HL-60 (cell line): ENCODE measurements at regions not wholly inside any gene's neighbourhood (a gene's known extent, or its start where the extent isn't known, plus 50 kb on each side); places are given as distances from the start of the nearest gene placed in this dataset.

Source experiments
- DNase-seq, 2 experiments: peaks; one replicate each; pipeline ENCODE4 v3.0.0-alpha.2; 2010 to 2020; ENCODE audit warnings: low read depth in 1 of 2, low spot score in 1 of 2
- H3K27ac ChIP-seq: fragments of 250-450 bp; sonication (Bioruptor Pico); replicated peaks from 2 replicates; pipeline ENCODE4 v1.5.1; 2020; ENCODE audit warnings: mild to moderate bottlenecking, moderate library complexity
- H3K27me3 ChIP-seq: fragments of 250-450 bp; sonication (Bioruptor Pico); 2 replicates; pipeline ENCODE4 v1.5.1; 2021; ENCODE audit warnings: mild to moderate bottlenecking, moderate library complexity; ENCODE audit not compliant: insufficient read depth, poor library complexity, severe bottlenecking
- H3K4me3 ChIP-seq: replicated peaks from 2 replicates; pipeline ENCODE4 v1.5.1; 2011; ENCODE audit warnings: mild to moderate bottlenecking, control low read depth, low read length; ENCODE audit not compliant: insufficient read depth
- GABPA ChIP-seq: IDR thresholded peaks from 2 replicates; pipeline ENCODE4 v1.6.1; 2012; ENCODE audit warnings: low read depth
- POLR2AphosphoS5 ChIP-seq: IDR thresholded peaks from 2 replicates; pipeline ENCODE4 v1.6.1; 2012; ENCODE audit warnings: low read depth
- SPI1 ChIP-seq: IDR thresholded peaks from 2 replicates; pipeline ENCODE4 v1.6.1; 2012; ENCODE audit warnings: low read depth, mild to moderate bottlenecking, borderline replicate concordance
- TF ChIP-seq, protein P1 (sequence below): IDR thresholded peaks from 2 replicates; pipeline ENCODE4 v1.6.1; 2012; ENCODE audit warnings: low read depth; ENCODE audit not compliant: insufficient replicate concordance
- TF ChIP-seq, protein P2 (sequence below): IDR thresholded peaks from one replicate; pipeline ENCODE4 v1.5.1; 2011; ENCODE audit warnings: low read length, control low read depth, inconsistent platforms; ENCODE audit not compliant: insufficient read depth

GRCh38 chr14:43005807-43006206 is 1399.1 kb downstream of the LRFN5 start:
- Histone ChIP-seq H3K27me3 (no peaks in the 10 kb centered on the region), H3K27ac (no peak overlapping the region), H3K4me3 (no peak overlapping the region)
- no peak for TF ChIP-seq GABPA
- no peak for TF ChIP-seq POLR2AphosphoS5
- TF ChIP-seq, protein P1, sequence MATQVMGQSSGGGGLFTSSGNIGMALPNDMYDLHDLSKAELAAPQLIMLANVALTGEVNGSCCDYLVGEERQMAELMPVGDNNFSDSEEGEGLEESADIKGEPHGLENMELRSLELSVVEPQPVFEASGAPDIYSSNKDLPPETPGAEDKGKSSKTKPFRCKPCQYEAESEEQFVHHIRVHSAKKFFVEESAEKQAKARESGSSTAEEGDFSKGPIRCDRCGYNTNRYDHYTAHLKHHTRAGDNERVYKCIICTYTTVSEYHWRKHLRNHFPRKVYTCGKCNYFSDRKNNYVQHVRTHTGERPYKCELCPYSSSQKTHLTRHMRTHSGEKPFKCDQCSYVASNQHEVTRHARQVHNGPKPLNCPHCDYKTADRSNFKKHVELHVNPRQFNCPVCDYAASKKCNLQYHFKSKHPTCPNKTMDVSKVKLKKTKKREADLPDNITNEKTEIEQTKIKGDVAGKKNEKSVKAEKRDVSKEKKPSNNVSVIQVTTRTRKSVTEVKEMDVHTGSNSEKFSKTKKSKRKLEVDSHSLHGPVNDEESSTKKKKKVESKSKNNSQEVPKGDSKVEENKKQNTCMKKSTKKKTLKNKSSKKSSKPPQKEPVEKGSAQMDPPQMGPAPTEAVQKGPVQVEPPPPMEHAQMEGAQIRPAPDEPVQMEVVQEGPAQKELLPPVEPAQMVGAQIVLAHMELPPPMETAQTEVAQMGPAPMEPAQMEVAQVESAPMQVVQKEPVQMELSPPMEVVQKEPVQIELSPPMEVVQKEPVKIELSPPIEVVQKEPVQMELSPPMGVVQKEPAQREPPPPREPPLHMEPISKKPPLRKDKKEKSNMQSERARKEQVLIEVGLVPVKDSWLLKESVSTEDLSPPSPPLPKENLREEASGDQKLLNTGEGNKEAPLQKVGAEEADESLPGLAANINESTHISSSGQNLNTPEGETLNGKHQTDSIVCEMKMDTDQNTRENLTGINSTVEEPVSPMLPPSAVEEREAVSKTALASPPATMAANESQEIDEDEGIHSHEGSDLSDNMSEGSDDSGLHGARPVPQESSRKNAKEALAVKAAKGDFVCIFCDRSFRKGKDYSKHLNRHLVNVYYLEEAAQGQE: no peak
- no peak for TF ChIP-seq SPI1
- TF ChIP-seq, protein P2, sequence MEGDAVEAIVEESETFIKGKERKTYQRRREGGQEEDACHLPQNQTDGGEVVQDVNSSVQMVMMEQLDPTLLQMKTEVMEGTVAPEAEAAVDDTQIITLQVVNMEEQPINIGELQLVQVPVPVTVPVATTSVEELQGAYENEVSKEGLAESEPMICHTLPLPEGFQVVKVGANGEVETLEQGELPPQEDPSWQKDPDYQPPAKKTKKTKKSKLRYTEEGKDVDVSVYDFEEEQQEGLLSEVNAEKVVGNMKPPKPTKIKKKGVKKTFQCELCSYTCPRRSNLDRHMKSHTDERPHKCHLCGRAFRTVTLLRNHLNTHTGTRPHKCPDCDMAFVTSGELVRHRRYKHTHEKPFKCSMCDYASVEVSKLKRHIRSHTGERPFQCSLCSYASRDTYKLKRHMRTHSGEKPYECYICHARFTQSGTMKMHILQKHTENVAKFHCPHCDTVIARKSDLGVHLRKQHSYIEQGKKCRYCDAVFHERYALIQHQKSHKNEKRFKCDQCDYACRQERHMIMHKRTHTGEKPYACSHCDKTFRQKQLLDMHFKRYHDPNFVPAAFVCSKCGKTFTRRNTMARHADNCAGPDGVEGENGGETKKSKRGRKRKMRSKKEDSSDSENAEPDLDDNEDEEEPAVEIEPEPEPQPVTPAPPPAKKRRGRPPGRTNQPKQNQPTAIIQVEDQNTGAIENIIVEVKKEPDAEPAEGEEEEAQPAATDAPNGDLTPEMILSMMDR: no peak
- no peak for DNase-seq

GRCh38 chr14:43003845-43004244 is 1397.2 kb downstream of the LRFN5 start:
- H3K27ac ChIP-seq: no peak overlapping the region
- TF ChIP-seq, protein P2: no peak
- DNase-seq: no peak
- no peak overlapping the region for H3K4me3 ChIP-seq
- H3K27me3 ChIP-seq: no peaks in the 10 kb centered on the region

GRCh38 chr14:43001731-43002130 is 1395.1 kb downstream of the LRFN5 start:
- Histone ChIP-seq H3K27me3 (no peaks in the 10 kb centered on the region), H3K4me3 (no peak overlapping the region), H3K27ac (no peak overlapping the region)
- DNase-seq: no peak
- TF ChIP-seq GABPA: no peak

DNA sequence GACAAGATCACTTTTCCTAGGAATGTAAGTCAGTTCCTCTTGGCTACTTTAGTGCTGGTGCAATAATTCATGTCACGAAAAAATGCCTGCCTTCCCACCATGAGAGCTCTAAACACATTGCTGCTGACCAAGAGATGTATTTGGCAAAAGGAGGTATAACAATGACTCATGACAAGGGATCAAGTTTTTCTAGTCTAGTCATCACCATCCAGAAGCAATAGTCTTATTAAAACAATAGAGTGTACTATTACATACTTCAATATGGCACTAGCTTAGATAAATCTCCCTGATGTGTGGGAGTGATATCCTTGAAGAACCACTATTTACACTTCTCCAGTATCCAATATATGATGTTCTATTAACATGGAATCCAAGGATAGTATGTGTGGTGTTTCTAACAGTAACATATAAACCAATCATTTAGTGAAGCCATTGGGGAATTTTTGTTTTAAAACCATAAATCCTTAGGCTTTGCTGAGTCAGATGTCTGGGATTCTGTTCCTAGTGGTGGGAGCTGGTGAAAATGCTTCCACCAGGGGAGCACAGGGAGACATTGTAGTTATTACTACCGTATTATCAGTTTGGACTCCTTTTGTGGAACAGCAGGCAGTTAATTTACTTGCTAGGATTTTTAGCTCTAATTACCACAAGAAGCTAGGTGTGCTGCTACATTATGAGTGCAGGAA is 1387.5 kb downstream of the LRFN5 start:
- no peak for DNase-seq
- TF ChIP-seq, protein P2: no peak
- no peak for TF ChIP-seq POLR2AphosphoS5
- TF ChIP-seq SPI1: no peak
- TF ChIP-seq GABPA: no peak
- TF ChIP-seq, protein P1: no peak
- H3K4me3 ChIP-seq: no peak overlapping the region

More for the DNA sequence above, 1387.5 kb downstream of the LRFN5 start:
- no peak overlapping the region for H3K27ac ChIP-seq
- no peaks in the 10 kb centered on the region for H3K27me3 ChIP-seq
